WERI-Rb-1 (cell line): ENCODE measurements at regions not wholly inside any gene's neighbourhood (a gene's known extent, or its start where the extent isn't known, plus 50 kb on each side); places are given as distances from the start of the nearest gene placed in this dataset.

Experiments used
- DNase-seq: peaks from one replicate; pipeline ENCODE4 v3.0.0-alpha.2; 2020
- H3K27ac ChIP-seq: fragments of 250-450 bp; sonication (Bioruptor Pico); 2 replicates; pipeline ENCODE4 v1.5.1; 2020; ENCODE audit warnings: mild to moderate bottlenecking, moderate library complexity
- H3K27me3 ChIP-seq: fragments of 250-450 bp; sonication (Bioruptor Pico); 2 replicates; pipeline ENCODE4 v1.5.1; 2021; ENCODE audit warnings: mild to moderate bottlenecking, low read depth, moderate library complexity; ENCODE audit not compliant: insufficient read depth, severe bottlenecking
- H3K36me3 ChIP-seq: fragments of 250-450 bp; sonication (Bioruptor Pico); 2 replicates; pipeline ENCODE4 v1.5.1; 2020; ENCODE audit warnings: mild to moderate bottlenecking, moderate library complexity
- H3K4me3 ChIP-seq: 2 replicates; pipeline ENCODE4 v1.5.1; 2011; ENCODE audit warnings: low read depth, mild to moderate bottlenecking, control low read depth, low read length
- H3K9me3 ChIP-seq: fragments of 250-450 bp; sonication (Bioruptor Pico); 2 replicates; pipeline ENCODE4 v1.5.1; 2021; ENCODE audit warnings: mild to moderate bottlenecking, moderate library complexity; ENCODE audit not compliant: severe bottlenecking
- CTCF ChIP-seq: IDR thresholded peaks from 2 replicates; pipeline ENCODE4 v1.5.1; 2011; ENCODE audit warnings: low read depth, mild to moderate bottlenecking, control low read depth, inconsistent platforms, low read length

- no peak overlapping the region for H3K27ac ChIP-seq
- no peaks in the 10 kb centered on the region for H3K9me3 ChIP-seq
- no peaks in the 10 kb centered on the region for H3K36me3 ChIP-seq
- no peak for TF ChIP-seq CTCF
- H3K4me3 ChIP-seq = no peak overlapping the region
- H3K27me3 ChIP-seq = no peaks in the 10 kb centered on the region
- DNase-seq = no peak
Measured at GRCh38 chr2:150247481-150247880, 240.0 kb downstream of the RND3 start.

GRCh38 chr2:150234787-150235446 lies 252.6 kb downstream of the RND3 start:
- Histone ChIP-seq H3K36me3 (no peaks in the 10 kb centered on the region), H3K4me3 (no peak overlapping the region), H3K27me3 (no peaks in the 10 kb centered on the region), H3K9me3 (no peaks in the 10 kb centered on the region), H3K27ac (no peak overlapping the region)
- no peak for DNase-seq
- TF ChIP-seq CTCF = no peak

GRCh38 chr2:150232871-150233270 lies 254.6 kb downstream of the RND3 start:
- no peak overlapping the region for H3K4me3 ChIP-seq
- TF ChIP-seq CTCF = no peak
- no peaks in the 10 kb centered on the region for H3K9me3 ChIP-seq
- H3K27me3 ChIP-seq = no peaks in the 10 kb centered on the region
- H3K36me3 ChIP-seq = no peaks in the 10 kb centered on the region
- no peak overlapping the region for H3K27ac ChIP-seq
- no peak for DNase-seq

GRCh38 chr2:150232321-150232720 lies 255.1 kb downstream of the RND3 start:
- Histone ChIP-seq H3K27ac (no peak overlapping the region), H3K27me3 (no peaks in the 10 kb centered on the region), H3K4me3 (no peak overlapping the region), H3K36me3 (no peaks in the 10 kb centered on the region), H3K9me3 (no peaks in the 10 kb centered on the region)
- TF ChIP-seq CTCF = no peak
- DNase-seq = no peak

GRCh38 chr2:150230616-150231015 lies 256.9 kb downstream of the RND3 start:
- no peak overlapping the region for H3K27ac ChIP-seq
- no peak for TF ChIP-seq CTCF
- no peak for DNase-seq
- no peaks in the 10 kb centered on the region for H3K27me3 ChIP-seq
- no peaks in the 10 kb centered on the region for H3K36me3 ChIP-seq
- H3K9me3 ChIP-seq = no peaks in the 10 kb centered on the region
- H3K4me3 ChIP-seq = no peak overlapping the region

- H3K36me3 ChIP-seq = no peaks in the 10 kb centered on the region
- no peak for TF ChIP-seq CTCF
- H3K9me3 ChIP-seq = no peaks in the 10 kb centered on the region
- H3K27me3 ChIP-seq = no peaks in the 10 kb centered on the region
- H3K27ac ChIP-seq = no peak overlapping the region
- no peak for DNase-seq
- no peak overlapping the region for H3K4me3 ChIP-seq
Measured at GRCh38 chr2:150230004-150230403, 257.5 kb downstream of the RND3 start.
